H9 (cell line): ENCODE measurements at regions not wholly inside any gene's neighbourhood (a gene's known extent, or its start where the extent isn't known, plus 50 kb on each side); places are given as distances from the start of the nearest gene placed in this dataset.

ENCODE experiments used
- DNase-seq: peaks from one replicate; pipeline ENCODE4 v3.0.0-alpha.2; 2017
- H2AFZ ChIP-seq: one replicate; pipeline ENCODE4 v1.6.1; 2013; ENCODE audit warnings: mild to moderate bottlenecking, low read length, control low read depth, moderate library complexity
- H2AK5ac ChIP-seq: 2 replicates; pipeline ENCODE4 v1.6.1; 2013; ENCODE audit warnings: low read length, control low read depth, mixed read lengths; ENCODE audit not compliant: insufficient read length
- H2BK120ac ChIP-seq: one replicate; pipeline ENCODE4 v1.6.1; 2013; ENCODE audit warnings: low read depth, mild to moderate bottlenecking, low read length, control low read depth, inconsistent platforms; ENCODE audit not compliant: poor library complexity, severe bottlenecking
- H2BK12ac ChIP-seq: 2 replicates; pipeline ENCODE4 v1.6.1; 2013; ENCODE audit warnings: low read length, control low read depth, mixed read lengths, low read depth; ENCODE audit not compliant: insufficient read length
- H2BK15ac ChIP-seq: 2 replicates; pipeline ENCODE4 v1.6.1; 2013; ENCODE audit warnings: low read depth, low read length, control low read depth
- H2BK20ac ChIP-seq: one replicate; pipeline ENCODE4 v1.6.1; 2013; ENCODE audit warnings: low read depth, mild to moderate bottlenecking, low read length, control low read depth, inconsistent platforms; ENCODE audit not compliant: poor library complexity, severe bottlenecking
- H2BK5ac ChIP-seq: 2 replicates; pipeline ENCODE4 v1.6.1; 2013; ENCODE audit warnings: low read length, control low read depth, mixed read lengths; ENCODE audit not compliant: insufficient read length
- H3K14ac ChIP-seq: 2 replicates; pipeline ENCODE4 v1.6.1; 2013; ENCODE audit warnings: low read length, control low read depth; ENCODE audit not compliant: insufficient read depth
- H3K18ac ChIP-seq: 2 replicates; pipeline ENCODE4 v1.6.1; 2013; ENCODE audit warnings: low read depth, mild to moderate bottlenecking, mixed read lengths, low read length, control low read depth; ENCODE audit not compliant: insufficient read length
- H3K23ac ChIP-seq: 2 replicates; pipeline ENCODE4 v1.6.1; 2013; ENCODE audit warnings: low read length, control low read depth, mixed read lengths, low read depth; ENCODE audit not compliant: insufficient read length
- H3K23me2 ChIP-seq: 2 replicates; pipeline ENCODE4 v1.6.1; 2013; ENCODE audit warnings: low read depth, mild to moderate bottlenecking, mixed read lengths, low read length, control low read depth; ENCODE audit not compliant: insufficient read length, poor library complexity, severe bottlenecking
- H3K27ac ChIP-seq: 2 replicates; pipeline ENCODE4 v1.5.1; 2013; ENCODE audit warnings: low read length, control low read depth, mixed read lengths, low read depth; ENCODE audit not compliant: insufficient read length
- H3K27me3 ChIP-seq: 2 replicates; pipeline ENCODE4 v1.6.1; 2013; ENCODE audit warnings: low read length, control low read depth, inconsistent platforms; ENCODE audit not compliant: insufficient read depth
- H3K4ac ChIP-seq: 2 replicates; pipeline ENCODE4 v1.6.1; 2013; ENCODE audit warnings: low read depth, mild to moderate bottlenecking, control low read depth, inconsistent platforms, low read length, moderate library complexity
- H3K4me1 ChIP-seq: 2 replicates; pipeline ENCODE4 v1.6.1; 2013; ENCODE audit warnings: low read length, control low read depth, inconsistent platforms; ENCODE audit not compliant: insufficient read depth
- H3K4me2 ChIP-seq: 2 replicates; pipeline ENCODE4 v1.6.1; 2013; ENCODE audit warnings: low read length, control low read depth, mixed read lengths; ENCODE audit not compliant: insufficient read length, insufficient read depth
- H3K56ac ChIP-seq: 2 replicates; pipeline ENCODE4 v1.6.1; 2013; ENCODE audit warnings: low read depth, mild to moderate bottlenecking, mixed read lengths, low read length, control low read depth; ENCODE audit not compliant: insufficient read length
- H3K79me1 ChIP-seq: 2 replicates; pipeline ENCODE4 v1.6.1; 2013; ENCODE audit warnings: low read depth, mild to moderate bottlenecking, moderate library complexity, low read length, control low read depth, inconsistent platforms; ENCODE audit not compliant: insufficient read depth, poor library complexity, severe bottlenecking
- H3K79me2 ChIP-seq: 2 replicates; pipeline ENCODE4 v1.6.1; 2013; ENCODE audit warnings: low read length, control low read depth, inconsistent platforms; ENCODE audit not compliant: insufficient read depth
- H3K9ac ChIP-seq: 2 replicates; pipeline ENCODE4 v1.6.1; 2013; ENCODE audit warnings: low read length, control low read depth, mixed read lengths; ENCODE audit not compliant: insufficient read length; ENCODE audit errors: extremely low read depth
- H3K9me3 ChIP-seq: one replicate; pipeline ENCODE4 v1.6.1; 2013; ENCODE audit warnings: low read depth, low read length, inconsistent platforms; ENCODE audit not compliant: control insufficient read depth
- H3T11ph ChIP-seq: one replicate; pipeline ENCODE4 v1.6.1; 2013; ENCODE audit warnings: mild to moderate bottlenecking, low read length, control low read depth, inconsistent platforms
- H4K20me1 ChIP-seq: one replicate; pipeline ENCODE4 v1.6.1; 2013; ENCODE audit not compliant: control insufficient read depth, insufficient read length, insufficient read depth
- H4K5ac ChIP-seq: 2 replicates; pipeline ENCODE4 v1.6.1; 2013; ENCODE audit warnings: low read depth, mild to moderate bottlenecking, mixed read lengths, low read length, control low read depth; ENCODE audit not compliant: insufficient read length
- H4K8ac ChIP-seq: replicated peaks from 2 replicates; pipeline ENCODE4 v1.6.1; 2013; ENCODE audit warnings: low read length, control low read depth, mixed read lengths, low read depth; ENCODE audit not compliant: insufficient read length
- H4K91ac ChIP-seq: 2 replicates; pipeline ENCODE4 v1.6.1; 2013; ENCODE audit warnings: low read depth, mild to moderate bottlenecking, moderate library complexity, mixed read lengths, low read length, control low read depth; ENCODE audit not compliant: insufficient read length
- H3K27ac Mint-ChIP-seq, 3 experiments: 2 replicates in 2 of 3; 3 replicates in 1 of 3; pipeline ENCODE4 v1.8.0; 2020 to 2021; ENCODE audit warnings: mixed read lengths in 3 of 3, mild to moderate bottlenecking in 1 of 3, moderate library complexity in 1 of 3
- H3K27me3 Mint-ChIP-seq: 2 replicates; pipeline ENCODE4 v1.8.0; 2021; ENCODE audit warnings: low read depth, mild to moderate bottlenecking, moderate library complexity, mixed read lengths
- H3K36me3 Mint-ChIP-seq, 3 experiments: 2 replicates in 2 of 3; 3 replicates in 1 of 3; pipeline ENCODE4 v1.8.0; 2020 to 2021; ENCODE audit warnings: low read depth in 3 of 3, mixed read lengths in 3 of 3; ENCODE audit not compliant: insufficient read depth in 1 of 3
- H3K4me1 Mint-ChIP-seq, 2 experiments: 2 replicates each; pipeline ENCODE4 v1.8.0; 2020; ENCODE audit warnings: mixed read lengths in 2 of 2
- H3K4me3 Mint-ChIP-seq, 2 experiments: 2 replicates in 1 of 2; 3 replicates in 1 of 2; pipeline ENCODE4 v1.8.0; 2020 to 2021; ENCODE audit warnings: mild to moderate bottlenecking in 2 of 2, mixed read lengths in 2 of 2, moderate library complexity in 1 of 2
- H3K9me3 Mint-ChIP-seq, 2 experiments: 2 replicates in 1 of 2; 3 replicates in 1 of 2; pipeline ENCODE4 v1.8.0; 2020; ENCODE audit warnings: mild to moderate bottlenecking in 2 of 2, mixed read lengths in 2 of 2, moderate library complexity in 1 of 2
- CTCF ChIP-seq: fragments of 200-600 bp; sonication (generic); conservative IDR thresholded peaks from 3 replicates; pipeline ENCODE4 v1.8.0; 2021; ENCODE audit warnings: antibody characterized with exemption, mild to moderate bottlenecking
- WGBS: extraction: QIAGEN DNeasy Blood & Tissue Kit; methylation state at CpG from one replicate; pipeline ENCODE4 v1.1.7; 2013; ENCODE audit warnings: missing lambda C conversion rate, low lambda C conversion rate, mixed read lengths; ENCODE audit not compliant: insufficient read length; ENCODE audit errors: extremely low coverage; 5-methylcytosine and 5-hydroxymethylcytosine counted together

- H2BK15ac ChIP-seq: no peak overlapping the region
- no peaks in the 10 kb centered on the region for H3K79me2 ChIP-seq
- no peaks in the 10 kb centered on the region for H3K79me1 ChIP-seq
- H3K4me1 ChIP-seq: no peaks in the 10 kb centered on the region
- DNase-seq: no peak
- H2BK5ac ChIP-seq: no peak overlapping the region
- no peak overlapping the region for H3K18ac ChIP-seq
- H3K56ac ChIP-seq: no peak overlapping the region
- no peaks in the 10 kb centered on the region for H3K9me3 ChIP-seq
- H3K14ac ChIP-seq: no peak overlapping the region
- peaks cover 0 to 3% of the 10 kb centered on the region in 2 experiments; a peak in 1 of 5 replicates for H3K9me3 Mint-ChIP-seq
- no CpG with 5 or more reads among the region's 6 CpGs for WGBS
- H4K8ac ChIP-seq: no peak overlapping the region
- H2BK20ac ChIP-seq: no peak overlapping the region
- H3K27me3 Mint-ChIP-seq: peaks cover 5% of the 10 kb centered on the region; the same call in 1 of the 2 replicates
- no peaks in the 10 kb centered on the region; a peak in 1 of 7 replicates for H3K36me3 Mint-ChIP-seq
- H4K91ac ChIP-seq: no peak overlapping the region
- no peak for TF ChIP-seq CTCF
- H3T11ph ChIP-seq: no peak overlapping the region
- H3K23ac ChIP-seq: no peak overlapping the region
- no peak overlapping the region for H2AFZ ChIP-seq
- no peak overlapping the region for H3K9ac ChIP-seq
- H3K4me1 Mint-ChIP-seq: no peaks in the 10 kb centered on the region
- H4K5ac ChIP-seq: no peak overlapping the region
- H4K20me1 ChIP-seq: no peaks in the 10 kb centered on the region
- no peak overlapping the region for H3K4ac ChIP-seq
- H3K23me2 ChIP-seq: no peaks in the 10 kb centered on the region
- H3K4me2 ChIP-seq: no peak overlapping the region
- no peak overlapping the region for H3K27ac ChIP-seq
- H2BK120ac ChIP-seq: no peak overlapping the region
- no peak overlapping the region for H3K27ac Mint-ChIP-seq
- no peak overlapping the region for H3K4me3 Mint-ChIP-seq
- H2AK5ac ChIP-seq: no peak overlapping the region
- no peaks in the 10 kb centered on the region for H3K27me3 ChIP-seq
- no peak overlapping the region for H2BK12ac ChIP-seq
Observed at GRCh38 chr6:134117409-134117808, 65.0 kb upstream of the SLC2A12 start.
